ENCODE measurements at regions not wholly inside any gene's neighbourhood (a gene's known extent, or its start where the extent isn't known, plus 50 kb on each side); places are given as distances from the start of the nearest gene placed in this dataset.

DNA sequence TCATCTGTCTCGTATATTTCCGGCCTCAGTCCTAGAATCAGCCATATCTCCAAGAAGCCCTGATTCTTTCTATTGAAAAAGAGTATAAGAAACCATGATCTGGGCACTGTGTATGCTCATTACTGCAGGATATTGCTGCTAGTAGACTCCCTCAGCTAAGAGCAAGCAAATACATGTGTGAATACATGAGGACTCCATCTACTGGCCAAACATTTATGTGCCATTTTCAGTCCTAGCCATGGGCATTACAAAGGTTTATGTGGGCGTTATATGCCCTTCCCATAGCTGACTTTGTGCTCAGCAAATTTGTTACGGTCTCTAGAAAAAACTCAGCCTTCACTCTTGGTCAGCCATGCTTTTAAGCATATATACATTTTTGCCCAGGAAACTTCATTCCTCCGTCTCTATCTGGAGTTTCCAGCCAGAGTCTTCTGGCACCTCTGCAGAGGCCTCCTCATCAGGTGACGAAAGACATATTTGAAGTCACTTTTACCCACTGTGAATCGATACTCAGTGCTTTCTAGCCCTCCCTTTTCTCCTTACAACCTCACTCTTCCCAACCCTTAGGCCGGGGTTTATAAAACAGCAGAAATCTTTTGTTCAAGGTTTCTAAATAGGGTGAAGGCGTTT lies 1495.6 kb upstream of the CDH6 start:
- TF ChIP-seq POLR2AphosphoS5 (IDR thresholded peaks at IDR 0.05): no peak
- TF ChIP-seq, protein P1, sequence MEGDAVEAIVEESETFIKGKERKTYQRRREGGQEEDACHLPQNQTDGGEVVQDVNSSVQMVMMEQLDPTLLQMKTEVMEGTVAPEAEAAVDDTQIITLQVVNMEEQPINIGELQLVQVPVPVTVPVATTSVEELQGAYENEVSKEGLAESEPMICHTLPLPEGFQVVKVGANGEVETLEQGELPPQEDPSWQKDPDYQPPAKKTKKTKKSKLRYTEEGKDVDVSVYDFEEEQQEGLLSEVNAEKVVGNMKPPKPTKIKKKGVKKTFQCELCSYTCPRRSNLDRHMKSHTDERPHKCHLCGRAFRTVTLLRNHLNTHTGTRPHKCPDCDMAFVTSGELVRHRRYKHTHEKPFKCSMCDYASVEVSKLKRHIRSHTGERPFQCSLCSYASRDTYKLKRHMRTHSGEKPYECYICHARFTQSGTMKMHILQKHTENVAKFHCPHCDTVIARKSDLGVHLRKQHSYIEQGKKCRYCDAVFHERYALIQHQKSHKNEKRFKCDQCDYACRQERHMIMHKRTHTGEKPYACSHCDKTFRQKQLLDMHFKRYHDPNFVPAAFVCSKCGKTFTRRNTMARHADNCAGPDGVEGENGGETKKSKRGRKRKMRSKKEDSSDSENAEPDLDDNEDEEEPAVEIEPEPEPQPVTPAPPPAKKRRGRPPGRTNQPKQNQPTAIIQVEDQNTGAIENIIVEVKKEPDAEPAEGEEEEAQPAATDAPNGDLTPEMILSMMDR (IDR thresholded peaks at IDR 0.05): no peak
- TF ChIP-seq POLR2A (IDR thresholded peaks at IDR 0.05): no peak
